OCI-LY1 (cell line): ENCODE measurements at regions not wholly inside any gene's neighbourhood (a gene's known extent, or its start where the extent isn't known, plus 50 kb on each side); places are given as distances from the start of the nearest gene placed in this dataset.

Source experiments
- H2AFZ ChIP-seq: fragments of 200-600 bp; sonication (generic), shearing (Covaris generic); 2 replicates; pipeline ENCODE4 v1.6.0; 2014; ENCODE audit warnings: antibody characterized with exemption, mild to moderate bottlenecking, low read length
- H3F3A ChIP-seq: fragments of 200-600 bp; sonication (generic), shearing (Covaris generic); 2 replicates; pipeline ENCODE4 v1.6.0; 2014; ENCODE audit warnings: mild to moderate bottlenecking, antibody characterized with exemption, low read length, moderate library complexity; ENCODE audit not compliant: insufficient read depth
- H3K27ac ChIP-seq: fragments of 200-600 bp; sonication (generic); 2 replicates; pipeline ENCODE4 v1.5.1; 2014; ENCODE audit warnings: low read length, mixed run types, mild to moderate bottlenecking, low read depth; ENCODE audit not compliant: poor library complexity, severe bottlenecking
- H3K27me3 ChIP-seq: fragments of 200-600 bp; sonication (generic); 2 replicates; pipeline ENCODE4 v1.6.0; 2014; ENCODE audit warnings: antibody characterized with exemption, mild to moderate bottlenecking, low read length, moderate library complexity; ENCODE audit not compliant: insufficient read depth
- H3K36me3 ChIP-seq: fragments of 200-600 bp; sonication (generic); 2 replicates; pipeline ENCODE4 v1.6.1; 2014; ENCODE audit warnings: mild to moderate bottlenecking, antibody characterized with exemption, low read length, moderate library complexity, mixed read lengths; ENCODE audit not compliant: insufficient read depth
- H3K4me1 ChIP-seq: fragments of 200-600 bp; sonication (generic); 2 replicates; pipeline ENCODE4 v1.5.1; 2014; ENCODE audit warnings: mild to moderate bottlenecking, low read length, moderate library complexity; ENCODE audit not compliant: insufficient read depth, severe bottlenecking
- H3K4me2 ChIP-seq: fragments of 200-600 bp; sonication (generic), shearing (Covaris generic); 2 replicates; pipeline ENCODE4 v1.6.1; 2014; ENCODE audit warnings: low read length
- H3K4me3 ChIP-seq: fragments of 200-600 bp; sonication (generic); 2 replicates; pipeline ENCODE4 v1.5.1; 2014; ENCODE audit warnings: low read length, low read depth, mild to moderate bottlenecking, mixed read lengths; ENCODE audit not compliant: poor library complexity, severe bottlenecking
- H3K79me2 ChIP-seq: fragments of 200-600 bp; shearing (Covaris generic); 2 replicates; pipeline ENCODE4 v1.6.1; 2016; ENCODE audit warnings: mixed run types, low read length, mixed read lengths; ENCODE audit not compliant: insufficient read depth
- H3K9ac ChIP-seq: fragments of 200-600 bp; sonication (generic), shearing (Covaris generic); 2 replicates; pipeline ENCODE4 v1.6.1; 2014; ENCODE audit warnings: mild to moderate bottlenecking, low read length, mixed read lengths
- H3K9me2 ChIP-seq: fragments of 200-600 bp; sonication (generic), shearing (Covaris generic); 2 replicates; pipeline ENCODE4 v1.6.1; 2014; ENCODE audit warnings: low read depth, mild to moderate bottlenecking, low read length, mixed read lengths
- H3K9me3 ChIP-seq: fragments of 200-600 bp; shearing (Covaris generic); 2 replicates; pipeline ENCODE4 v1.6.1; 2014; ENCODE audit warnings: low read length, mixed read lengths
- H4K20me1 ChIP-seq: fragments of 200-600 bp; sonication (generic), shearing (Covaris generic); 2 replicates; pipeline ENCODE4 v1.6.0; 2016; ENCODE audit warnings: mild to moderate bottlenecking, low read length; ENCODE audit not compliant: insufficient read depth
- CTCF ChIP-seq: fragments of 200-600 bp; sonication (generic), shearing (Covaris generic); IDR thresholded peaks from 2 replicates; pipeline ENCODE4 v1.5.1; 2017; ENCODE audit warnings: mild to moderate bottlenecking, antibody characterized with exemption, low read length, moderate library complexity, mixed read lengths
- EZH2 ChIP-seq: fragments of 200-600 bp; sonication (generic), shearing (Covaris generic); IDR thresholded peaks from 2 replicates; pipeline ENCODE4 v1.8.0; 2017; ENCODE audit warnings: borderline replicate concordance, mixed run types, mild to moderate bottlenecking, antibody characterized with exemption, low read length, moderate library complexity, mixed read lengths

GRCh38 chr1:99595041-99595440 lies 50.9 kb upstream of the PALMD start:
- TF ChIP-seq CTCF (no peak), EZH2 (no peak)
- no peak overlapping the region for H3K9ac ChIP-seq
- H4K20me1 ChIP-seq: no peaks in the 10 kb centered on the region
- no peaks in the 10 kb centered on the region for H3K36me3 ChIP-seq
- H3K4me3 ChIP-seq: no peak overlapping the region
- H3K27ac ChIP-seq: no peak overlapping the region
- no peaks in the 10 kb centered on the region for H3K4me1 ChIP-seq
- H3K79me2 ChIP-seq: no peaks in the 10 kb centered on the region
- H3K9me3 ChIP-seq: no peaks in the 10 kb centered on the region
- no peaks in the 10 kb centered on the region for H3K9me2 ChIP-seq
- no peaks in the 10 kb centered on the region for H3K27me3 ChIP-seq
- H2AFZ ChIP-seq: no peak overlapping the region
- H3K4me2 ChIP-seq: no peak overlapping the region
- no peaks in the 10 kb centered on the region for H3F3A ChIP-seq

GRCh38 chr1:99595441-99595840 lies 50.5 kb upstream of the PALMD start:
- Histone ChIP-seq H3K27ac (no peak overlapping the region), H3K9me2 (no peaks in the 10 kb centered on the region), H3K79me2 (no peaks in the 10 kb centered on the region), H3K9ac (no peak overlapping the region), H3K4me1 (no peaks in the 10 kb centered on the region), H3K9me3 (no peaks in the 10 kb centered on the region), H3K4me3 (no peak overlapping the region), H3K36me3 (no peaks in the 10 kb centered on the region), H3F3A (no peaks in the 10 kb centered on the region), H3K27me3 (no peaks in the 10 kb centered on the region), H2AFZ (no peak overlapping the region), H4K20me1 (no peaks in the 10 kb centered on the region), H3K4me2 (no peak overlapping the region)
- no peak for TF ChIP-seq CTCF
- no peak for TF ChIP-seq EZH2
